HCT116 (cell line): ENCODE measurements at regions not wholly inside any gene's neighbourhood (a gene's known extent, or its start where the extent isn't known, plus 50 kb on each side); places are given as distances from the start of the nearest gene placed in this dataset.

Experiments used
- ATAC-seq: fragments of 200-7000 bp; cut with Tn5 transposase; 2 replicates; pipeline ENCODE4 v1.9.1; 2020; ENCODE audit warnings: mild to moderate bottlenecking, moderate library complexity
- BruUV-seq: library from RNA; stranded (reverse); fragments of 400-500 nt; replicated peaks from 2 replicates; lab custom pipeline; 2021; lab: Mats Ljungman, UMichigan
- CTCF ChIA-PET: fragments of 300-600 bp; sonication (Branson Sonifier 250); formaldehyde crosslinking; loops from one replicate; lab custom pipeline; 2021; ENCODE audit warnings: antibody characterized with exemption; lab: Charles Lee
- POLR2A ChIA-PET: fragments of 300-600, 350-600 bp; sonication (Branson Sonifier 250); formaldehyde crosslinking; loops from one replicate; lab custom pipeline; 2021; ENCODE audit warnings: antibody characterized with exemption; lab: Charles Lee
- RAD21 ChIA-PET, 2 experiments: fragments of 300-600 bp; sonication (Branson Sonifier 250); formaldehyde crosslinking; loops; one replicate each; lab custom pipeline; 2023; ENCODE audit warnings: low total read pairs in 2 of 2; ENCODE audit not compliant: uncharacterized antibody in 2 of 2, unreplicated experiment in 2 of 2, low non-redundant PET in 1 of 2; lab: Charles Lee
- DNase-seq: peaks from one replicate; pipeline ENCODE4 v3.0.0-alpha.2; 2010; ENCODE audit warnings: low read depth, low spot score
- H2AFZ ChIP-seq: fragments of 200-600 bp; shearing (Covaris generic), sonication (generic); 2 replicates; pipeline ENCODE4 v1.6.1; 2017; ENCODE audit warnings: low read depth, mixed run types, mixed read lengths, antibody characterized with exemption, low read length; ENCODE audit not compliant: poor library complexity, severe bottlenecking
- H3K27ac ChIP-seq: 2 replicates; pipeline ENCODE4 v1.5.1; 2012; ENCODE audit warnings: low read depth, low read length
- H3K27me3 ChIP-seq: fragments of 200-600 bp; sonication (generic); 2 replicates; pipeline ENCODE4 v1.6.1; 2016; ENCODE audit warnings: mixed run types, low read length, mixed read lengths; ENCODE audit not compliant: insufficient read depth
- H3K36me3 ChIP-seq, 2 experiments: fragments of 200-500 bp in 1 of 2; fragments of 200-600 bp in 1 of 2; sonication (Bioruptor generic) in 1 of 2; sonication (generic) in 1 of 2; 2 replicates each; pipeline versions ENCODE4 v1.5.1 to v1.6.1; 2014 to 2016; ENCODE audit warnings: low read length in 2 of 2, inconsistent platforms in 1 of 2, mixed read lengths in 1 of 2, mixed run types in 1 of 2; ENCODE audit not compliant: insufficient read depth in 2 of 2, control insufficient read depth in 1 of 2
- H3K4me1 ChIP-seq, 2 experiments: fragments of 200-600 bp in 1 of 2; sonication (generic) in 1 of 2; 2 replicates each; pipeline versions ENCODE4 v1.5.1 to v1.6.1; 2012 to 2017; ENCODE audit warnings: low read length in 2 of 2, inconsistent platforms in 1 of 2, mild to moderate bottlenecking in 1 of 2, mixed read lengths in 1 of 2, mixed run types in 1 of 2, moderate library complexity in 1 of 2; ENCODE audit not compliant: insufficient read depth in 2 of 2, control insufficient read depth in 1 of 2
- H3K4me2 ChIP-seq: fragments of 200-600 bp; sonication (generic); 2 replicates; pipeline ENCODE4 v1.6.1; 2017; ENCODE audit warnings: mixed run types, low read length, mixed read lengths
- H3K4me3 ChIP-seq, 2 experiments: fragments of 200-600 bp in 1 of 2; sonication (generic) in 1 of 2; replicated peaks in 1 of 2; 2 replicates each; pipeline ENCODE4 v1.5.1; 2011 to 2016; ENCODE audit warnings: low read length in 2 of 2, control low read depth in 1 of 2, low read depth in 1 of 2, mild to moderate bottlenecking in 1 of 2, mixed read lengths in 1 of 2, mixed run types in 1 of 2
- H3K79me2 ChIP-seq: fragments of 200-600 bp; sonication (generic); 2 replicates; pipeline ENCODE4 v1.6.1; 2017; ENCODE audit warnings: mild to moderate bottlenecking, mixed run types, low read length, moderate library complexity, mixed read lengths; ENCODE audit not compliant: insufficient read depth
- H3K9ac ChIP-seq: fragments of 200-600 bp; sonication (generic); 2 replicates; pipeline ENCODE4 v1.6.1; 2016; ENCODE audit warnings: low read length, mixed read lengths
- H3K9me2 ChIP-seq: fragments of 200-600 bp; sonication (generic), shearing (Covaris generic); 2 replicates; pipeline ENCODE4 v1.6.1; 2017; ENCODE audit warnings: mixed run types, mild to moderate bottlenecking, moderate library complexity; ENCODE audit not compliant: insufficient read depth
- H3K9me3 ChIP-seq, 2 experiments: fragments of 200-500 bp in 1 of 2; fragments of 200-600 bp in 1 of 2; sonication (Bioruptor generic) in 1 of 2; sonication (generic) in 1 of 2; 2 replicates each; pipeline ENCODE4 v1.6.1; 2014 to 2017; ENCODE audit warnings: low read length in 2 of 2, mixed read lengths in 2 of 2, inconsistent platforms in 1 of 2, low read depth in 1 of 2, mild to moderate bottlenecking in 1 of 2, mixed run types in 1 of 2, moderate library complexity in 1 of 2; ENCODE audit not compliant: control insufficient read depth in 1 of 2, insufficient read depth in 1 of 2
- H4K20me1 ChIP-seq: fragments of 200-600 bp; sonication (generic), shearing (Covaris generic); 2 replicates; pipeline ENCODE4 v1.6.1; 2017; ENCODE audit warnings: mixed run types, mild to moderate bottlenecking, moderate library complexity; ENCODE audit not compliant: insufficient read depth
- POLR2AphosphoS5 ChIP-seq: IDR thresholded peaks from 2 replicates; pipeline ENCODE4 v1.6.1; 2011; ENCODE audit warnings: mild to moderate bottlenecking, low read depth, low read length, moderate library complexity
- intact Hi-C: fragments of 100-400 bp; cut with micrococcal nuclease; formaldehyde crosslinking; loops from 2 replicates; pipeline ENCODE4 v1.10.0; 2022
- TF ChIP-seq, protein P1 (sequence below): IDR thresholded peaks from 2 replicates; pipeline ENCODE4 v1.6.1; 2012; ENCODE audit warnings: low read depth
- TF ChIP-seq, protein P2 (sequence below): IDR thresholded peaks from 2 replicates; pipeline ENCODE4 v1.6.1; 2012
- TF ChIP-seq, protein P3 (sequence below): IDR thresholded peaks from 2 replicates; pipeline ENCODE4 v1.6.1; 2012
- TF ChIP-seq, protein P4 (sequence below): IDR thresholded peaks from 2 replicates; pipeline ENCODE4 v1.6.1; 2011; ENCODE audit warnings: mild to moderate bottlenecking, low read length, moderate library complexity; ENCODE audit not compliant: insufficient replicate concordance; ENCODE audit errors: extremely low read depth

DNA sequence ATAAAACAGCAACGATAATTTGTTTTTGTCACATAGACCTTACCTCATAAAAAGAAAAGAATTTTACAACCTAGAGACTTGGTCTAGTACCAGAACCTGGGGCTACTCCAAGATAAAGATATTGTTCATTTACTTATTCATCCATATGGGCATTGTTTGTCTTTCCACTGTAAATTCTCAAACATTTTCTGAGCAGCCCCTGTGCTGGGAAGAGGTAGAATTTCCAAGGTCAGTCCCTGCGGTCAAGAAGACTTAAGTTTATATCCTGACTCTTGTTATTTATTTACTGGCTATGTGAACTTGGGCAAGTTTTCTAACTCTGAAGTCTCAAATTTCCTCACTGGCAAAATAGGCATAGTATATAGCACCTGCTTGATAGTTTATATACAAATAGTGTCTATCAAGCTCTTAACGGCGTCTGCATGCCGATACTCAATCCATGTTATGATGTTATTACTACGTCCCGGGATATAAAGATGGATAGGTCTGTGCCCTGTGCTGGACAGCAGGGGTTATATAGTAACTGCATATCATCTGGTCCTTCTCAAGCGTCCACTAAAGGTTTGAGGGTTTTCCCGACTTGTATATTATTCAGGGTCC is 222.1 kb upstream of the TAPT1 start:
- Histone ChIP-seq H3K4me1 (no peaks in the 10 kb centered on the region), H3K9ac (no peak overlapping the region), H3K9me2 (no peaks in the 10 kb centered on the region), H3K4me3 (no peak overlapping the region), H3K36me3 (no peaks in the 10 kb centered on the region), H3K4me2 (no peak overlapping the region), H3K27me3 (0 out of 2 replicates have a peak, but pooled peaks cover 4% of the 10 kb centered on the region), H4K20me1 (no peaks in the 10 kb centered on the region), H3K27ac (no peak overlapping the region), H3K79me2 (no peaks in the 10 kb centered on the region), H3K9me3 (no peaks in the 10 kb centered on the region), H2AFZ (no peak overlapping the region)
- DNase-seq (no peak), ATAC-seq (no peak)
- BruUV-seq, result no TSS peak
- RAD21 ChIA-PET, result no interaction called here
- intact Hi-C loops, result loop anchor here (10.0 kb wide), 2 partner anchors 424 to 876 kb away; no protein-coding TSS in a partner anchor
- CTCF ChIA-PET, result no interaction called here
- TF ChIP-seq, protein P1, sequence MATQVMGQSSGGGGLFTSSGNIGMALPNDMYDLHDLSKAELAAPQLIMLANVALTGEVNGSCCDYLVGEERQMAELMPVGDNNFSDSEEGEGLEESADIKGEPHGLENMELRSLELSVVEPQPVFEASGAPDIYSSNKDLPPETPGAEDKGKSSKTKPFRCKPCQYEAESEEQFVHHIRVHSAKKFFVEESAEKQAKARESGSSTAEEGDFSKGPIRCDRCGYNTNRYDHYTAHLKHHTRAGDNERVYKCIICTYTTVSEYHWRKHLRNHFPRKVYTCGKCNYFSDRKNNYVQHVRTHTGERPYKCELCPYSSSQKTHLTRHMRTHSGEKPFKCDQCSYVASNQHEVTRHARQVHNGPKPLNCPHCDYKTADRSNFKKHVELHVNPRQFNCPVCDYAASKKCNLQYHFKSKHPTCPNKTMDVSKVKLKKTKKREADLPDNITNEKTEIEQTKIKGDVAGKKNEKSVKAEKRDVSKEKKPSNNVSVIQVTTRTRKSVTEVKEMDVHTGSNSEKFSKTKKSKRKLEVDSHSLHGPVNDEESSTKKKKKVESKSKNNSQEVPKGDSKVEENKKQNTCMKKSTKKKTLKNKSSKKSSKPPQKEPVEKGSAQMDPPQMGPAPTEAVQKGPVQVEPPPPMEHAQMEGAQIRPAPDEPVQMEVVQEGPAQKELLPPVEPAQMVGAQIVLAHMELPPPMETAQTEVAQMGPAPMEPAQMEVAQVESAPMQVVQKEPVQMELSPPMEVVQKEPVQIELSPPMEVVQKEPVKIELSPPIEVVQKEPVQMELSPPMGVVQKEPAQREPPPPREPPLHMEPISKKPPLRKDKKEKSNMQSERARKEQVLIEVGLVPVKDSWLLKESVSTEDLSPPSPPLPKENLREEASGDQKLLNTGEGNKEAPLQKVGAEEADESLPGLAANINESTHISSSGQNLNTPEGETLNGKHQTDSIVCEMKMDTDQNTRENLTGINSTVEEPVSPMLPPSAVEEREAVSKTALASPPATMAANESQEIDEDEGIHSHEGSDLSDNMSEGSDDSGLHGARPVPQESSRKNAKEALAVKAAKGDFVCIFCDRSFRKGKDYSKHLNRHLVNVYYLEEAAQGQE, result no peak
- TF ChIP-seq, protein P2, sequence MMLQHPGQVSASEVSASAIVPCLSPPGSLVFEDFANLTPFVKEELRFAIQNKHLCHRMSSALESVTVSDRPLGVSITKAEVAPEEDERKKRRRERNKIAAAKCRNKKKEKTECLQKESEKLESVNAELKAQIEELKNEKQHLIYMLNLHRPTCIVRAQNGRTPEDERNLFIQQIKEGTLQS, result no peak
- TF ChIP-seq, protein P3, sequence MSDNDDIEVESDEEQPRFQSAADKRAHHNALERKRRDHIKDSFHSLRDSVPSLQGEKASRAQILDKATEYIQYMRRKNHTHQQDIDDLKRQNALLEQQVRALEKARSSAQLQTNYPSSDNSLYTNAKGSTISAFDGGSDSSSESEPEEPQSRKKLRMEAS, result no peak
- no peak for TF ChIP-seq POLR2AphosphoS5
- TF ChIP-seq, protein P4, sequence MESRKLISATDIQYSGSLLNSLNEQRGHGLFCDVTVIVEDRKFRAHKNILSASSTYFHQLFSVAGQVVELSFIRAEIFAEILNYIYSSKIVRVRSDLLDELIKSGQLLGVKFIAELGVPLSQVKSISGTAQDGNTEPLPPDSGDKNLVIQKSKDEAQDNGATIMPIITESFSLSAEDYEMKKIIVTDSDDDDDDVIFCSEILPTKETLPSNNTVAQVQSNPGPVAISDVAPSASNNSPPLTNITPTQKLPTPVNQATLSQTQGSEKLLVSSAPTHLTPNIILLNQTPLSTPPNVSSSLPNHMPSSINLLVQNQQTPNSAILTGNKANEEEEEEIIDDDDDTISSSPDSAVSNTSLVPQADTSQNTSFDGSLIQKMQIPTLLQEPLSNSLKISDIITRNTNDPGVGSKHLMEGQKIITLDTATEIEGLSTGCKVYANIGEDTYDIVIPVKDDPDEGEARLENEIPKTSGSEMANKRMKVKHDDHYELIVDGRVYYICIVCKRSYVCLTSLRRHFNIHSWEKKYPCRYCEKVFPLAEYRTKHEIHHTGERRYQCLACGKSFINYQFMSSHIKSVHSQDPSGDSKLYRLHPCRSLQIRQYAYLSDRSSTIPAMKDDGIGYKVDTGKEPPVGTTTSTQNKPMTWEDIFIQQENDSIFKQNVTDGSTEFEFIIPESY, result no peak
- POLR2A ChIA-PET, result no interaction called here
